Upper lobe of left lung (tissue), 6 donors: ENCODE measurements at regions not wholly inside any gene's neighbourhood (a gene's known extent, or its start where the extent isn't known, plus 50 kb on each side); places are given as distances from the start of the nearest gene placed in this dataset.

Source experiments
- ATAC-seq, 2 donors: fragments of 200-7000 bp; cut with Tn5 transposase; one replicate each; pipeline ENCODE4 v1.9.1; 2022; ENCODE audit warnings: mild to moderate bottlenecking in 2 of 2, moderate library complexity in 2 of 2; ENCODE audit not compliant: low FRiP score in 2 of 2
- DNase-seq, 2 donors: peaks; one replicate each; pipeline ENCODE4 v3.0.0-alpha.2; 2019 to 2020
- H3K27ac ChIP-seq, 4 donors: fragments of 200-600 bp; sonication (generic); one replicate each; pipeline ENCODE4 v1.5.1; 2016 to 2019
- H3K27me3 ChIP-seq, 4 donors: fragments of 200-600 bp; sonication (generic); one replicate each; pipeline ENCODE4 v1.5.1; 2017 to 2019
- H3K36me3 ChIP-seq, 4 donors: fragments of 200-600 bp; sonication (generic); one replicate each; pipeline ENCODE4 v1.5.1; 2016 to 2019
- H3K4me1 ChIP-seq, 4 donors: fragments of 200-600 bp; sonication (generic); one replicate each; pipeline ENCODE4 v1.5.1; 2018 to 2019
- H3K4me3 ChIP-seq, 4 donors: fragments of 200-600 bp; sonication (generic); one replicate each; pipeline ENCODE4 v1.5.1; 2017 to 2019; ENCODE audit warnings: mild to moderate bottlenecking in 2 of 4, moderate library complexity in 1 of 4
- H3K9me3 ChIP-seq, 4 donors: fragments of 200-600 bp; sonication (generic); one replicate each; pipeline ENCODE4 v1.5.1; 2018 to 2019
- EP300 ChIP-seq, 4 donors: sonication (generic); formaldehyde crosslinking; IDR thresholded peaks; one replicate each; pipeline ENCODE4 v1.5.1; 2017; ENCODE audit warnings: antibody characterized with exemption in 4 of 4, control low read depth in 2 of 4
- POLR2A ChIP-seq, 4 donors: fragments of 450-650 bp; IDR thresholded peaks; one replicate each; pipeline ENCODE4 v1.5.1; 2016 to 2017; ENCODE audit warnings: antibody characterized with exemption in 4 of 4, mild to moderate bottlenecking in 2 of 4
- POLR2AphosphoS5 ChIP-seq, 2 donors: sonication (generic); formaldehyde crosslinking; IDR thresholded peaks; one replicate each; pipeline ENCODE4 v1.5.1; 2017; ENCODE audit warnings: antibody characterized with exemption in 2 of 2
- WGBS, 2 donors: methylation state at CpG; one replicate each; pipeline ENCODE4 v1.1.5; 2017 to 2018; 5-methylcytosine and 5-hydroxymethylcytosine counted together
- TF ChIP-seq, protein P1 (sequence below), 6 experiments: fragments of 450-650 bp in 4 of 6; fragments of 200-600 bp in 2 of 6; sonication (generic) in 2 of 6; IDR thresholded peaks; one replicate each; pipeline ENCODE4 v1.5.1; 2016 to 2019; ENCODE audit warnings: antibody characterized with exemption in 6 of 6
- donor health status: DM: no; HTN: no; CAD: no; lungs with moderate emphysema.
- donor health status: DM: no; HTN: yes; CAD: no; lungs with severe emphysema.

- H3K4me1 ChIP-seq: no peaks in the 10 kb centered on the region
- ATAC-seq: no peak
- no peaks in the 10 kb centered on the region for H3K36me3 ChIP-seq
- no peak overlapping the region for H3K27ac ChIP-seq
- no peak for DNase-seq
- H3K9me3 ChIP-seq: no peaks in the 10 kb centered on the region
- TF ChIP-seq EP300 (IDR thresholded peaks at IDR 0.05) (no peak), POLR2AphosphoS5 (IDR thresholded peaks at IDR 0.05) (no peak), POLR2A (IDR thresholded peaks at IDR 0.05) (no peak)
- TF ChIP-seq, protein P1, sequence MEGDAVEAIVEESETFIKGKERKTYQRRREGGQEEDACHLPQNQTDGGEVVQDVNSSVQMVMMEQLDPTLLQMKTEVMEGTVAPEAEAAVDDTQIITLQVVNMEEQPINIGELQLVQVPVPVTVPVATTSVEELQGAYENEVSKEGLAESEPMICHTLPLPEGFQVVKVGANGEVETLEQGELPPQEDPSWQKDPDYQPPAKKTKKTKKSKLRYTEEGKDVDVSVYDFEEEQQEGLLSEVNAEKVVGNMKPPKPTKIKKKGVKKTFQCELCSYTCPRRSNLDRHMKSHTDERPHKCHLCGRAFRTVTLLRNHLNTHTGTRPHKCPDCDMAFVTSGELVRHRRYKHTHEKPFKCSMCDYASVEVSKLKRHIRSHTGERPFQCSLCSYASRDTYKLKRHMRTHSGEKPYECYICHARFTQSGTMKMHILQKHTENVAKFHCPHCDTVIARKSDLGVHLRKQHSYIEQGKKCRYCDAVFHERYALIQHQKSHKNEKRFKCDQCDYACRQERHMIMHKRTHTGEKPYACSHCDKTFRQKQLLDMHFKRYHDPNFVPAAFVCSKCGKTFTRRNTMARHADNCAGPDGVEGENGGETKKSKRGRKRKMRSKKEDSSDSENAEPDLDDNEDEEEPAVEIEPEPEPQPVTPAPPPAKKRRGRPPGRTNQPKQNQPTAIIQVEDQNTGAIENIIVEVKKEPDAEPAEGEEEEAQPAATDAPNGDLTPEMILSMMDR (IDR thresholded peaks at IDR 0.05): no peak
- WGBS, 2 donors: 79 to 84% methylated on average over 4 of the region's 4 CpGs
- H3K4me3 ChIP-seq: no peak overlapping the region
- no peaks in the 10 kb centered on the region for H3K27me3 ChIP-seq
Observed at GRCh38 chr13:36515466-36515865, 83.2 kb downstream of the CCNA1 start.

DNA sequence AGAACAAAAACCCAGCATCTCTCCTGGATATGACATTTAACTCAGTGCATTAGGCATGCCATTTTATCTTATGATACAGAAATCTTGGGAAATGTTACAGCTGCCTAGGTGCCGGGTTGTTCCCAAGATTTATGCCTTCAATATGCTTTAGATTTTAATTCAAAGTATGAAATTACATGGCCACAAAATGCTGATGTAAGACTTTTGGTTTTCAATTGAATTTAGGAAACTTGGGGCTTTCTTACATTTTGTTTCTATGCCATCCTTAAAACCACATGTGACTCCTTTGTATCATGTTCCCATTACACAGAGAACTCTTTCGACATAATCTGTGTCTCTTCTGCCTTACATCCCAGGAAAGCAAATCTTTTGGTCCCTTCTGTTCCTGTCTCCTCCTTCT, 83.9 kb downstream of the CCNA1 start:
- ATAC-seq (no peak), DNase-seq (no peak)
- H3K27ac ChIP-seq: no peak overlapping the region
- H3K4me3 ChIP-seq: no peak overlapping the region
- H3K27me3 ChIP-seq: no peaks in the 10 kb centered on the region
- TF ChIP-seq EP300 (IDR thresholded peaks at IDR 0.05): no peak
- TF ChIP-seq, protein P1 (IDR thresholded peaks at IDR 0.05): no peak
- TF ChIP-seq POLR2AphosphoS5 (IDR thresholded peaks at IDR 0.05): no peak
- no peak for TF ChIP-seq POLR2A (IDR thresholded peaks at IDR 0.05)
- WGBS, 2 donors: 76 to 89% methylated on average over 2 of the region's 2 CpGs
- H3K9me3 ChIP-seq: no peaks in the 10 kb centered on the region
- no peaks in the 10 kb centered on the region for H3K4me1 ChIP-seq
- no peaks in the 10 kb centered on the region for H3K36me3 ChIP-seq

- Histone ChIP-seq H3K4me3 (no peak overlapping the region), H3K36me3 (no peaks in the 10 kb centered on the region), H3K4me1 (no peaks in the 10 kb centered on the region), H3K27me3 (no peaks in the 10 kb centered on the region), H3K27ac (no peak overlapping the region), H3K9me3 (no peaks in the 10 kb centered on the region)
- DNase-seq (no peak), ATAC-seq (no peak)
- TF ChIP-seq EP300 (IDR thresholded peaks at IDR 0.05): no peak
- no peak for TF ChIP-seq POLR2AphosphoS5 (IDR thresholded peaks at IDR 0.05)
- no peak for TF ChIP-seq POLR2A (IDR thresholded peaks at IDR 0.05)
- TF ChIP-seq, protein P1 (IDR thresholded peaks at IDR 0.05): no peak
- WGBS, 2 donors: 92 to 97% methylated on average over 2 of the region's 2 CpGs
Observed at GRCh38 chr13:36518707-36519106, 86.4 kb downstream of the CCNA1 start.

- Histone ChIP-seq H3K27me3 (no peaks in the 10 kb centered on the region), H3K4me3 (no peak overlapping the region), H3K27ac (no peak overlapping the region), H3K4me1 (no peaks in the 10 kb centered on the region), H3K9me3 (no peaks in the 10 kb centered on the region), H3K36me3 (no peaks in the 10 kb centered on the region)
- TF ChIP-seq, protein P1 (IDR thresholded peaks at IDR 0.05): no peak
- TF ChIP-seq EP300 (IDR thresholded peaks at IDR 0.05) (no peak), POLR2AphosphoS5 (IDR thresholded peaks at IDR 0.05) (no peak)
- no peak for ATAC-seq
- 76 to 78% methylated on average over 2 of the region's 2 CpGs for WGBS, 2 donors
- DNase-seq: no peak
Observed at GRCh38 chr13:36519432-36519831, 87.1 kb downstream of the CCNA1 start.

DNA sequence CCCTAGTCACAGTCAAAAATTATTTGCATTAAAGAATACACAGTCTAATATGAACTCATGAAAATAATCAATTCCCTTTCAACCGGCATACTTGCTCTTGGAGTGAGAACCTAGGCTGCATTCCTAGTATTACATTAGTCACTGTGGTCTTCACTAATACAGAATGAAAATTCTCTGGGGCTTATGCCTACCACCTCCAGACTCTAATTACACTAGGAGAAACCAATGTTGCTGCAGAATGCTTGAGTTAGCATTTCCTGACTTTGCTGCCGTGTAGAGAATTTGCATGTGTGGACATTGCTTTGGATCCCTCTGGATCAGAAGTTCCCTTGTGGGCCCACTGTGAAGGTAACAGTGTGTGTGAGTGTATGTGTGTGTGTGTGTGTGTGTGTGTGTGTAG, 87.8 kb downstream of the CCNA1 start:
- DNase-seq: no peak
- no peaks in the 10 kb centered on the region for H3K9me3 ChIP-seq
- 70 to 76% methylated on average over 2 of the region's 2 CpGs for WGBS, 2 donors
- no peak overlapping the region for H3K4me3 ChIP-seq
- no peak overlapping the region for H3K27ac ChIP-seq
- no peaks in the 10 kb centered on the region for H3K27me3 ChIP-seq
- H3K36me3 ChIP-seq: no peaks in the 10 kb centered on the region
- no peak for TF ChIP-seq POLR2AphosphoS5 (IDR thresholded peaks at IDR 0.05)
- TF ChIP-seq, protein P1 (IDR thresholded peaks at IDR 0.05): no peak
- TF ChIP-seq EP300 (IDR thresholded peaks at IDR 0.05): no peak
- no peak for TF ChIP-seq POLR2A (IDR thresholded peaks at IDR 0.05)
- ATAC-seq: no peak
- no peaks in the 10 kb centered on the region for H3K4me1 ChIP-seq
